Ovary (tissue), 7 donors: ENCODE measurements at regions not wholly inside any gene's neighbourhood (a gene's known extent, or its start where the extent isn't known, plus 50 kb on each side); places are given as distances from the start of the nearest gene placed in this dataset.

ENCODE experiments used
- DNase-seq, 5 donors: peaks; one replicate each; pipeline ENCODE4 v3.0.0-alpha.2; 2019 to 2020
- H3K27ac ChIP-seq, 2 donors: fragments of 200-600 bp; one replicate each; pipeline versions ENCODE4 v1.5.1 to v1.8.0; 2019 to 2022
- H3K27me3 ChIP-seq: fragments of 200-600 bp; one replicate; pipeline ENCODE4 v1.8.0; 2022
- H3K36me3 ChIP-seq: fragments of 200-600 bp; sonication (generic); one replicate; pipeline ENCODE4 v1.5.1; 2019
- H3K4me1 ChIP-seq: one replicate; pipeline ENCODE4 v1.8.1; 2013; ENCODE audit warnings: mild to moderate bottlenecking, moderate library complexity; ENCODE audit not compliant: insufficient read depth
- H3K4me3 ChIP-seq: fragments of 200-600 bp; sonication (generic); one replicate; pipeline ENCODE4 v1.5.1; 2017
- H3K9me3 ChIP-seq, 2 donors: fragments of 200-600 bp in 1 of 2; sonication (generic) in 1 of 2; one replicate each; pipeline versions ENCODE4 v1.5.1 to v1.8.1; 2013 to 2019; ENCODE audit warnings: mild to moderate bottlenecking in 1 of 2, moderate library complexity in 1 of 2
- CTCF ChIP-seq, 3 donors: fragments of 450-650 bp in 2 of 3; fragments of 200-600 bp in 1 of 3; IDR thresholded peaks; one replicate each; pipeline versions ENCODE4 v1.5.1 to v1.8.0; 2016 to 2022; ENCODE audit warnings: antibody characterized with exemption in 3 of 3, mild to moderate bottlenecking in 1 of 3
- EP300 ChIP-seq: sonication (generic); formaldehyde crosslinking; IDR thresholded peaks from one replicate; pipeline ENCODE4 v1.6.1; 2017; ENCODE audit warnings: antibody characterized with exemption
- POLR2A ChIP-seq: fragments of 450-650 bp; IDR thresholded peaks from one replicate; pipeline ENCODE4 v1.6.1; 2017; ENCODE audit warnings: antibody characterized with exemption, mild to moderate bottlenecking, moderate library complexity
- WGBS, 3 donors: extraction: QIAGEN DNeasy Blood & Tissue Kit in 1 of 3; methylation state at CpG; one replicate each; pipeline versions ENCODE4 v1.1.5 to v1.1.7; 2013 to 2017; 5-methylcytosine and 5-hydroxymethylcytosine counted together
- intact Hi-C, 4 donors: fragments of 100-400 bp; cut with DNase I; formaldehyde crosslinking; loops; one replicate each; pipeline versions ENCODE4 v1.11.0 to v1.15.1; 2022 to 2023
- donor health status: DM: no; HTN: no; CAD: no; lungs with moderate emphysema.
- donor health status: DM: no; HTN: no; CAD: no.
- donor health status: Bipolar disorder and iron deficiency.
- donor health status: DM: no; HTN: no; CAD: no.
- donor health status: DM: yes; HTN: yes; CAD: no.

DNA sequence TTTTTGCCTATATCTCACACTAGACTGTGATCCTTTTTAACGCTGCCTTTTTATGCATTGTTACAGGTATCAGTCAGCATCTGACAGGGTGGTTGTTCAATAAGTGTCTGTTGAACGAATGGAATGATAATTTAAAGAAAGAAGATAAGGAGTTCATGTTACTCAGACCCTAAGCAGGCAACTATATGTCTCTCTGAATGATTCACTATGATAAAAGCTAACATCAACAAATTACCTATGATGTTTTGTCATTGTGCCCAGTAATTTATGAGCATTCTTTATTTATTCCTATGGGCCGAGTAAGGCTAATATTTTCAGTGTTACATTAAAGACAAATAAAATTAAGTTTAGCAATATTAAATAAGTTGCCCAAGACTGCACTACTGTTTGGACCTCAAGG, 435.0 kb upstream of the KIF2B start:
- Histone ChIP-seq H3K4me3 (no peak overlapping the region), H3K4me1 (no peaks in the 10 kb centered on the region), H3K9me3 (no peaks in the 10 kb centered on the region), H3K27me3 (no peaks in the 10 kb centered on the region), H3K27ac (no peak overlapping the region), H3K36me3 (no peaks in the 10 kb centered on the region)
- no peak for TF ChIP-seq POLR2A
- TF ChIP-seq EP300, result no peak
- no peak for TF ChIP-seq CTCF (IDR thresholded peaks at IDR 0.05)
- 10 to 29% (median 14%) methylated on average over 3 of the region's 3 CpGs for WGBS, 3 donors
- no peak for DNase-seq
- intact Hi-C loops, result no loop called here

GRCh38 chr17:53353919-53354351, 468.8 kb upstream of the KIF2B start:
- Histone ChIP-seq H3K27me3 (no peaks in the 10 kb centered on the region), H3K36me3 (no peaks in the 10 kb centered on the region), H3K9me3 (no peaks in the 10 kb centered on the region), H3K4me3 (no peak overlapping the region), H3K27ac (no peak overlapping the region), H3K4me1 (no peaks in the 10 kb centered on the region)
- intact Hi-C loops, result no loop called here
- TF ChIP-seq CTCF (IDR thresholded peaks at IDR 0.05) (no peak), POLR2A (no peak)
- no peak for DNase-seq
- 20 to 26% (median 20%) methylated on average over 3 of the region's 3 CpGs for WGBS, 3 donors

- Histone ChIP-seq H3K9me3 (no peaks in the 10 kb centered on the region), H3K4me3 (no peak overlapping the region), H3K27ac (no peak overlapping the region), H3K27me3 (no peaks in the 10 kb centered on the region), H3K4me1 (no peaks in the 10 kb centered on the region), H3K36me3 (no peaks in the 10 kb centered on the region)
- DNase-seq, result no peak
- TF ChIP-seq POLR2A (no peak), EP300 (no peak), CTCF (IDR thresholded peaks at IDR 0.05) (no peak)
- intact Hi-C loops, result no loop called here
- WGBS, 3 donors, result 86 to 90% (median 88%) methylated on average over 1 of the region's 1 CpG
Observed at GRCh38 chr17:53344778-53345177, 477.9 kb upstream of the KIF2B start.

- H3K9me3 ChIP-seq, result no peaks in the 10 kb centered on the region
- WGBS, 3 donors, result 44 to 63% (median 51%) methylated on average over 3 to 4 of the region's 4 CpGs
- TF ChIP-seq POLR2A, result no peak
- no peak for TF ChIP-seq CTCF (IDR thresholded peaks at IDR 0.05)
- no peak for TF ChIP-seq EP300
Observed at GRCh38 chr17:53336281-53336680, 486.4 kb upstream of the KIF2B start.

GRCh38 chr17:53335443-53335842, 487.3 kb upstream of the KIF2B start:
- TF ChIP-seq CTCF (IDR thresholded peaks at IDR 0.05) (no peak), POLR2A (no peak), EP300 (no peak)
- no peaks in the 10 kb centered on the region for H3K27me3 ChIP-seq
- no peak for DNase-seq
- intact Hi-C loops, result no loop called here
- H3K4me1 ChIP-seq, result no peaks in the 10 kb centered on the region
- H3K36me3 ChIP-seq, result no peaks in the 10 kb centered on the region
- H3K9me3 ChIP-seq, result no peaks in the 10 kb centered on the region
- H3K27ac ChIP-seq, result no peak overlapping the region
- no peak overlapping the region for H3K4me3 ChIP-seq
- 91 to 95% (median 94%) methylated on average over 1 of the region's 1 CpG for WGBS, 3 donors

More at GRCh38 chr17:53336281-53336680, 486.4 kb upstream of the KIF2B start:
- Histone ChIP-seq H3K27me3 (no peaks in the 10 kb centered on the region), H3K4me1 (no peaks in the 10 kb centered on the region), H3K27ac (no peak overlapping the region), H3K4me3 (no peak overlapping the region), H3K36me3 (no peaks in the 10 kb centered on the region)
- DNase-seq, result no peak
- intact Hi-C loops, result no loop called here
